ENCODE measurements at regions not wholly inside any gene's neighbourhood (a gene's known extent, or its start where the extent isn't known, plus 50 kb on each side); places are given as distances from the start of the nearest gene placed in this dataset.

DNA sequence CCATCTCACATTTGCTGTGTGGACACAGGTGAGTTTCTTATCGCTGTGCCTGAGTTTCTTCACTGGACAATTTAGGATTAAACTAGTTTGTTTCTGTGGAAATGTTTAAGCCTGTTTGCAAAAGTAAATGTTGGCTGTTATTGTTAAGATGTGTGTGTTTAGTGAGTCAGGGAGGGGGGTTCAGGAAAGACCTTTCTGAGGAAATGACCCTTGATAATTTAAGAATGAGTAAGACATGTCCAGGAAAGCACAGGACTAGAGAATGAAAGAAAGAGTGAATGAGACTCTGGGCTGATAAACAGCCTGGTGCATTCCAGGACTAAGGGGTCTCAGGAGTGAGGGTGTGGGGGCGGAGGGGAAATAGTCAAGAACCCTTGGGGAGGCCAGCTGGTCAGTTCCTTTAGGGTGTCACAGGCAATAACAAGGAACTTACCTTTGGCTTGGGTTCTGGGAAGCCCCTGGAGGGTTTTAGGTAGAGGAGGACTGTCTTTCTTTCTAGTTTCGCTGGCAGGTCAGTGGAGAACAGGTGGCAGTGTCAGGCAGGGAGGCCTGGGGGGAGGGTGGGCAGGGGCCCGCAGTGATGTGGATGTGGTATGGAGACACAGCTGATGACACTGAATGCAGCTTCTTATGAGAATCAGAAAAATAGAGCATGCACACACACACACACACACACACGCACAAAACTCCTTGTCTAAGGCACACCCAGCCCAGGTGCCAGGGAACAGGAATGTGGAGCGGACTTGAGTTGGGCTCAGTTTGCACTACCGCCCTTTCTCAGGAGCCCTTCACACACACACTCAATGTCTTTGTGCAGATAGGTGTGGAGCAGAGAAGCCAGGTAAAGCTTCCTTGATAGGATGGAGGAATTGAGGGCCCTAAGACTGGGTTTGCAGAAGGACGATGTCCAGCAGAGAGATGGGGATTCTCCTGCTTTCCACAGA is 1005.5 kb downstream of the VRK1 start:
- H3K27ac ChIP-seq (ENCODE audit: low read depth in 2 of 2, low read length in 1 of 2), result no peak overlapping the region
- no peak overlapping the region for H3K4me3 ChIP-seq (ENCODE audit: low read depth in 2 of 2, low read length in 1 of 2)
- ChIA-PET POLR2A (no interaction called here), CTCF (no interaction called here)
- no peak for TF ChIP-seq CHD2 (IDR thresholded peaks at IDR 0.05; ENCODE audit: low read length, partially characterized antibody)
- TF ChIP-seq, protein P1, sequence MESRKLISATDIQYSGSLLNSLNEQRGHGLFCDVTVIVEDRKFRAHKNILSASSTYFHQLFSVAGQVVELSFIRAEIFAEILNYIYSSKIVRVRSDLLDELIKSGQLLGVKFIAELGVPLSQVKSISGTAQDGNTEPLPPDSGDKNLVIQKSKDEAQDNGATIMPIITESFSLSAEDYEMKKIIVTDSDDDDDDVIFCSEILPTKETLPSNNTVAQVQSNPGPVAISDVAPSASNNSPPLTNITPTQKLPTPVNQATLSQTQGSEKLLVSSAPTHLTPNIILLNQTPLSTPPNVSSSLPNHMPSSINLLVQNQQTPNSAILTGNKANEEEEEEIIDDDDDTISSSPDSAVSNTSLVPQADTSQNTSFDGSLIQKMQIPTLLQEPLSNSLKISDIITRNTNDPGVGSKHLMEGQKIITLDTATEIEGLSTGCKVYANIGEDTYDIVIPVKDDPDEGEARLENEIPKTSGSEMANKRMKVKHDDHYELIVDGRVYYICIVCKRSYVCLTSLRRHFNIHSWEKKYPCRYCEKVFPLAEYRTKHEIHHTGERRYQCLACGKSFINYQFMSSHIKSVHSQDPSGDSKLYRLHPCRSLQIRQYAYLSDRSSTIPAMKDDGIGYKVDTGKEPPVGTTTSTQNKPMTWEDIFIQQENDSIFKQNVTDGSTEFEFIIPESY (IDR thresholded peaks at IDR 0.05; ENCODE audit: borderline replicate concordance, low read depth), result no peak
- TF ChIP-seq, protein P2, sequence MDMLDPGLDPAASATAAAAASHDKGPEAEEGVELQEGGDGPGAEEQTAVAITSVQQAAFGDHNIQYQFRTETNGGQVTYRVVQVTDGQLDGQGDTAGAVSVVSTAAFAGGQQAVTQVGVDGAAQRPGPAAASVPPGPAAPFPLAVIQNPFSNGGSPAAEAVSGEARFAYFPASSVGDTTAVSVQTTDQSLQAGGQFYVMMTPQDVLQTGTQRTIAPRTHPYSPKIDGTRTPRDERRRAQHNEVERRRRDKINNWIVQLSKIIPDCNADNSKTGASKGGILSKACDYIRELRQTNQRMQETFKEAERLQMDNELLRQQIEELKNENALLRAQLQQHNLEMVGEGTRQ (IDR thresholded peaks at IDR 0.05; ENCODE audit: borderline replicate concordance, low read depth, low read length), result no peak
- TF ChIP-seq ELF1 (IDR thresholded peaks at IDR 0.05), result no peak
- no peak for TF ChIP-seq GATA2 (CRISPR knock-in tag; IDR thresholded peaks at IDR 0.05)
- TF ChIP-seq NFIC (IDR thresholded peaks at IDR 0.05; ENCODE audit: borderline replicate concordance), result no peak
- no peak for TF ChIP-seq TAF1 (IDR thresholded peaks at IDR 0.05; ENCODE audit: borderline replicate concordance, low read depth, low read length)
- H3K9me2 ChIP-seq, result no peaks in the 10 kb centered on the region
- no peak overlapping the region for H2AFZ ChIP-seq (ENCODE audit: low read depth)
- H3K79me2 ChIP-seq (ENCODE audit: insufficient read depth), result no peaks in the 10 kb centered on the region
- 5% methylated on average over 8 of the region's 8 CpGs for WGBS (ENCODE audit: low lambda C conversion rate)
- DNase-seq, result no peak
- no peak overlapping the region for H3K4me2 ChIP-seq
- H3K36me3 ChIP-seq (replicated peaks in 1 of 2; ENCODE audit: control insufficient read depth in 1 of 2, insufficient read depth in 2 of 2, low read length in 1 of 2), result no peaks in the 10 kb centered on the region
- H4K20me1 ChIP-seq (ENCODE audit: insufficient read depth), result no peaks in the 10 kb centered on the region
- no peaks in the 10 kb centered on the region; the same call in 1 of the 2 replicates for H3K9me3 ChIP-seq
- H3K9ac ChIP-seq, result no peak overlapping the region
- no peaks in the 10 kb centered on the region for H3K27me3 ChIP-seq (ENCODE audit: insufficient read depth)
- no peaks in the 10 kb centered on the region for H3K4me1 ChIP-seq (ENCODE audit: control insufficient read depth in 1 of 2, insufficient read depth in 2 of 2, low read depth in 1 of 2, low read length in 1 of 2)
- no peaks in the 10 kb centered on the region for H3F3A ChIP-seq (replicated peaks; ENCODE audit: insufficient read depth)

DNA sequence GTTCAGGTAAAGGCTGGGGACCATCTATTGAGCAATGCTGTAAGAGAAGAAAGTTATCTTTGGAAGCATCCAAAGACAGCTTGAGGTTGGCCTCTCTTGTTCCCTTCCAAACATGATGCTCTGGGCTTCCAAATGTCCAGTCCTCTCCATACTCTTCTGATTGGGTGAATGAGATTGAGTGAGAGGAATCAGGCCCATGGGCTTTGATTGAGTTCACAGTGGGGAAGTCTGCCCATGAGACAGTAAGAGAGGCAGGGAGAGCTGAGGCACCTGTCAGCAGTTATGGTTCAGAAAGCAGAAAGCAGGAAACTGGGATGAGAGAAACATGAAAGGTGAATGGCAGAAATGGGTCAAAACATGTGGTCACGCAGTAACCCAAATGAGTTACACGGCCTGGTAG is 1006.9 kb downstream of the VRK1 start:
- POLR2A ChIA-PET, result no interaction called here
- no peaks in the 10 kb centered on the region for H3K9me2 ChIP-seq

More for the DNA sequence above, 1006.9 kb downstream of the VRK1 start:
- Histone ChIP-seq H3K4me2 (no peak overlapping the region), H3K4me3 (ENCODE audit: low read depth in 2 of 2, low read length in 1 of 2) (no peak overlapping the region), H3K9ac (no peak overlapping the region), H3K27me3 (ENCODE audit: insufficient read depth) (no peaks in the 10 kb centered on the region), H4K20me1 (ENCODE audit: insufficient read depth) (no peaks in the 10 kb centered on the region), H3K79me2 (ENCODE audit: insufficient read depth) (no peaks in the 10 kb centered on the region), H3K9me3 (no peaks in the 10 kb centered on the region; the same call in 1 of the 2 replicates), H3F3A (replicated peaks; ENCODE audit: insufficient read depth) (no peaks in the 10 kb centered on the region), H2AFZ (ENCODE audit: low read depth) (no peak overlapping the region), H3K27ac (ENCODE audit: low read depth in 2 of 2, low read length in 1 of 2) (no peak overlapping the region), H3K4me1 (ENCODE audit: control insufficient read depth in 1 of 2, insufficient read depth in 2 of 2, low read depth in 1 of 2, low read length in 1 of 2) (no peaks in the 10 kb centered on the region), H3K36me3 (replicated peaks in 1 of 2; ENCODE audit: control insufficient read depth in 1 of 2, insufficient read depth in 2 of 2, low read length in 1 of 2) (no peaks in the 10 kb centered on the region)
- no peak for DNase-seq
- 2% methylated on average over 2 of the region's 2 CpGs for WGBS (ENCODE audit: low lambda C conversion rate)
- CTCF ChIA-PET, result no interaction called here
- TF ChIP-seq EZH2phosphoT487 (IDR thresholded peaks at IDR 0.05; ENCODE audit: borderline replicate concordance, low read depth) (no peak), SIN3A (IDR thresholded peaks at IDR 0.05; ENCODE audit: borderline replicate concordance, low read depth, low read length) (no peak), FOXM1 (IDR thresholded peaks at IDR 0.05; ENCODE audit: low read depth) (no peak), ELF1 (IDR thresholded peaks at IDR 0.05) (no peak), MXI1 (IDR thresholded peaks at IDR 0.05; ENCODE audit: low read depth, low read length) (no peak), JUND (IDR thresholded peaks at IDR 0.05) (no peak), FOXJ3 (CRISPR knock-in tag; IDR thresholded peaks at IDR 0.05) (no peak)
- TF ChIP-seq, protein P3, sequence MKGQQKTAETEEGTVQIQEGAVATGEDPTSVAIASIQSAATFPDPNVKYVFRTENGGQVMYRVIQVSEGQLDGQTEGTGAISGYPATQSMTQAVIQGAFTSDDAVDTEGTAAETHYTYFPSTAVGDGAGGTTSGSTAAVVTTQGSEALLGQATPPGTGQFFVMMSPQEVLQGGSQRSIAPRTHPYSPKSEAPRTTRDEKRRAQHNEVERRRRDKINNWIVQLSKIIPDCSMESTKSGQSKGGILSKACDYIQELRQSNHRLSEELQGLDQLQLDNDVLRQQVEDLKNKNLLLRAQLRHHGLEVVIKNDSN (IDR thresholded peaks at IDR 0.05; ENCODE audit: borderline replicate concordance, low read depth), result no peak
- TF ChIP-seq, protein P4, sequence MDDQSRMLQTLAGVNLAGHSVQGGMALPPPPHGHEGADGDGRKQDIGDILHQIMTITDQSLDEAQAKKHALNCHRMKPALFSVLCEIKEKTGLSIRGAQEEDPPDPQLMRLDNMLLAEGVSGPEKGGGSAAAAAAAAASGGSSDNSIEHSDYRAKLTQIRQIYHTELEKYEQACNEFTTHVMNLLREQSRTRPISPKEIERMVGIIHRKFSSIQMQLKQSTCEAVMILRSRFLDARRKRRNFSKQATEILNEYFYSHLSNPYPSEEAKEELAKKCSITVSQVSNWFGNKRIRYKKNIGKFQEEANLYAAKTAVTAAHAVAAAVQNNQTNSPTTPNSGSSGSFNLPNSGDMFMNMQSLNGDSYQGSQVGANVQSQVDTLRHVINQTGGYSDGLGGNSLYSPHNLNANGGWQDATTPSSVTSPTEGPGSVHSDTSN (IDR thresholded peaks at IDR 0.05), result no peak

Data from SK-N-SH (cell line).